ENCODE measurements at regions not wholly inside any gene's neighbourhood (a gene's known extent, or its start where the extent isn't known, plus 50 kb on each side); places are given as distances from the start of the nearest gene placed in this dataset.

DNA sequence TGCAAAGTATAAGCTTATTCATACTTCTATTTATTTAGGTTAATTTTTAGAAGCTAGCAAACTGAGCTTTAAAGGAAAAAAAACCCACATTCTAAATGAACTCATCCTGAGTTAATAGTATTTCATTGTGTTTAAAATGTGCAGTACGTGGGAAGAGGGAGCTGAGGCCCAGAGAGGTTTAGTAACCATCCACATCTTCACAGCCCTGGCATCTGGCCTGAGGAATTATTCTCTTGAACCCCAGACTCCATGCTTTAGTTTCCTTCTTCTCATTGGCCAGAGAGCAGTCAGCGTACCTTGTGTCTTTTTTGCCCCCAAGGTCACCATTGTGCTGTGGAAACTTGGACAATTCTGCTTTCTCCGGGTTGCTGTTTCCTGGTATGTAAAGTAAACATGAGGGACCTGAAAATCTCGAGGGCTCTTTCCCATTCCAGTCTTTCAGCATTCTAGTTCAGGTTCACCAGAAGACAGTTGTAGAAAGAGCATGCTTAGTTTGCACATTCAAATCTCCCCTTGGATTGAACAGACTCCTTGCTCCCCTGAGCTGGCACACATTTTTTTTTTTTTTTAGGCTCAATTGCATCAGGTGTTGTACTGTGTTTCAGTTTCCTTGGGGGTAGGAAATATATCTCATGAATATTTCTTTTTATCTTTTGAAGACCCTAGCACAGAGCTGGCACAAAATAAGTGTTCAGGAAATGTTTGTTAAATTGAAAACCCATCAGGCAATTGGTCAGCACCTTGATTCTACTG is 81.4 kb downstream of the MYCN start:
- no peak for DNase-seq

DNA sequence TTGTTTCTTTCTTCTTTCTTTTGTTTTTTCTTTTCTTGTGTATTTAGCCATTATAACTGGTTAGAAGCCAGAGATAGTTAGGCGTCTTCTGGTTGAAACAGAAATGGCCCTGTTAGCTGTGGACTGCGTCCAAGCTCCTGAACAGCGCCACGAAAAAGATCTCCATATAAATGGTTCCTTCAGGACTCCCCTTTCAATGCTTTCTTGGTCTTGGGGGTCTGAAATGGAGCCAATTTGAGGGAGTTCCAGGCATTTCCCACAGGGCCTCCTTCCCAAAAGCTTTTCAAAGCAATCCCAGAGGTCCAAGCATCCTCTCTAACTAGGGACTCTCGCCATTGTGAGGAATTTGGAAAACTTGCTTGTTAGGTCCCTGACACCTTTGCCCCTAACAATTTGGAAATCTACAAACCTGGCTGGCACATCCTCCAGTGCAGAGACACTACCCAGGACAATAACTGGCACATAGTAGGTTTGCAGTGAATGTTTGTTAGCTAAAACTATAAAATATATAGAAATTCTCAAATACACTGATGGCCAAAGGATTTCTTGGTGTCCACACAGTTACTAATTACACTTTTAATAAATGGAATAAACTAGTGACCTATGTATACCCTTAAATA is 80.1 kb downstream of the MYCN start:
- no peak for DNase-seq

DNA sequence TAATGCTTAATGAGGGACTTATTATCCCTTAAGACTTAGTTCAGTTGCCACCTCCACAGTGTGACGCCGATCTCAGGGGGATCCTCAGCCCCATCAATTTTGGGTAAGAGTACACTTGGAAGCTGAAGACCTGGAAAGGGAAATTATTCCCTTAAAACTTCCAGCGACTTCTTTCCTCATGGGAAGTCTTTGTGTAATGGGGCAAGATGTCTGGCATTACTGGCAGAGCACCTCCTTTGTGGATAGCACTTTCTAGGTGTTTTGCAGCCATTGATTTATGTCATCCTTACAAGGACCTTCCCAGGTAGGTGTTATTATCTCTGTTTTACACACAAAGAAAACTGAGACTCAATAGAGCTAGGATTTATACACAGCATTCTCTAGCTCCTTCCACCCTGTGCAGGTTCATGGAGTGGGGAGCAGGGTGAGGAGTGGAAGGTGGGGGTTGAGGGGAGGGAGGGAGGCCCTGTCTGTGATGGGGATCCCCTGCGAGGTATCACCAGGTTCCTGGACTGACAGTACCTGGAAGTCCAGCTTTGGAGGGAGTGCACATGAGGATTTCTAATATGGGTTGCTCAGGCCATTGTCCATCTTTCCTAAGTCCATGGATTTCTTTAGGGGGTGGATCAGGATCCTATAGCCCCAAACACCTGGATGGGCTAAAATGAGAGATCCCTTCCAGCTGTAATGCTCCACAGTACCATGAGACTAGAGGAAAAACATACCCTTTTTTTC is 79.4 kb downstream of the MYCN start:
- DNase-seq = no peak

DNA sequence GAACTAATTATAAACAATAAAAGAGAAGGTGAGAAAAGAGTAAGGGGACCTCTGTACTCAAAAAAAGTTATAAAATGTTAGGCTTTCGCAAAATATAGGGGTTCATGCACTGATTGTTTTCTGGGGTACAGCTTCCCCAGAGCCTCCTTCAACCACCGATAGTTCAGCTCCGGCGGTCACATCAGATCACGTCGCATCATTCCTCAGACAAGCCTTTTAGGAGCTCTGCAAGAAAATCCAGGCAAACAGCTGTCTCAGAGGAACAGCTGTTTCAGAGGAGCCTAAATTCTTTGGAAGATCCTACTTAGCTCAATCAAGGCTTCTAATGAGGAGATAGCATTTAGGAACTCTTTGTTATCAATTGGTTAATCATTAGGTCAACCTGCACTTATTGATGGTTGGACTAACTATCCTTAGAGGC is 78.7 kb downstream of the MYCN start:
- DNase-seq = no peak

DNA sequence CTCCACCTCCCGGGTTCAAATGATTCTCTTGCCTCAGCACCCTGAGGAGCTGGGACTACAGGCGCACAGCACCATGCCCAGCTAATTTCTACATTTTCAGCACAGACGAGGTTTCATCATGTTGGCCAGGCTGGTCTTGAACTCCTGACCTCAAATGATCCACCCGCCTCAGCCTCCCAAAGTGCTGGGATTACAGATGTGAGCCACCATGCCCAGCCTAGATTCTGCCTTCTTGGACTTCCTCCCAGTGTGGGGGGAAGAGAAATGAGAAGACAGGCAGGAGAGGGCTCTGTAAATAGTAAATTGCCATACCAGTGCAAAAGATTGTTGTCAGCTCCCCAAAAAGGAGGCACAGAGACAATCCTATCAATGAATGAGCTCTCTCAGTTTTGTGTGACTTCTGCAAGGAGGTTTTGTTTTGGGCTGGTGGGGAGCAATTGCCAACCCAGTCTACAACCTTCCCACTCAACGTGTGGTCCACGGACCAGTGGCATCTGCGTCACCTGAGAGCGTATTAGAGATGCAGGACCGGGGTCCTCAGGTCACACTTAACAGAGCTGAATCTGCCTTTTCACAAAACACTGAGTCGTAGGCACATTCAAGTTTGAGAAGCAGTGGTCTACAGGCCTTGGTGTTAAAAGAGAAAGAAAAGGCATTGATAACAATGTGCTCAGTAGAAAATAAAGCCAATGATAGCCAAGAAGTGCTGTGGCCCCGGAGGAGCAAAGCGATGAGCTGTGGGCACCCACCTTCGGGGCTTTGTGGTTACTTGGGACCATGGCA is 78.1 kb downstream of the MYCN start:
- DNase-seq = no peak

DNA sequence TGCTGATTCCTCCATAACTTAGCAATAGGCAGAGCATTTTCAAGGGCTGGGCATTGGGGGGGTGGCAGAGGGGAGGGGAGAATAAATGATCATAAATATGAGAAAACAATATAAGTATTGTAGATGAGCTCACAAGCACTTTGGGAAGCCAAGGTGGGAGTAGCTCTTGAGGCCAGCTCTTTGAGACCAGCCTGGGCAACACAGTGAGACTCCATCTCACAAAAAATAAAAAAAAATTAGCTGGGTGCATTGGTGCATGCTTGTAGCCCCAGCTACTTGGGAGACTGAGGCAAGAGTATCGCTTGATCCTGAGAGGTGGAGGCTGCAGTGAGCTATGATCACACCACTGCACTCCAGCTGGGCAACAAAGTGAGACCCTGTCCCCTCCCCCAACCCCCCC is 75.9 kb downstream of the MYCN start:
- DNase-seq = no peak

DNA sequence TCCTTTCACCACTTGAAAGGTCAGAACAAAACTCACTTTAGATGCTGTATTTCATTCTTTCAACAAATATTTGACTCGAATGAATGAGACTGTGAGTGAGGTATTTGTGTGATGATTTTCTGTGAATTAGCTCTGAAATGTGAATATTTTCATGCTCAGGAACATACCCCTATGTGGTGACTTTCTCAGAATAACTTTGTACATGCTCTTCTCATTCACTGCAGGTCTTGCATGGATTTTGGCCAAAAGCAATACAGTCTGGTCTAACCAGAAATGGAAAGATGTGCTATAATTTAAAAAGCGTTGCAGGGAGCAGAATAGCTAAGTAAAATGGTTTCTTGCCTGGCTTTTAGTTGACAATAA is 75.5 kb downstream of the MYCN start:
- DNase-seq = no peak

DNA sequence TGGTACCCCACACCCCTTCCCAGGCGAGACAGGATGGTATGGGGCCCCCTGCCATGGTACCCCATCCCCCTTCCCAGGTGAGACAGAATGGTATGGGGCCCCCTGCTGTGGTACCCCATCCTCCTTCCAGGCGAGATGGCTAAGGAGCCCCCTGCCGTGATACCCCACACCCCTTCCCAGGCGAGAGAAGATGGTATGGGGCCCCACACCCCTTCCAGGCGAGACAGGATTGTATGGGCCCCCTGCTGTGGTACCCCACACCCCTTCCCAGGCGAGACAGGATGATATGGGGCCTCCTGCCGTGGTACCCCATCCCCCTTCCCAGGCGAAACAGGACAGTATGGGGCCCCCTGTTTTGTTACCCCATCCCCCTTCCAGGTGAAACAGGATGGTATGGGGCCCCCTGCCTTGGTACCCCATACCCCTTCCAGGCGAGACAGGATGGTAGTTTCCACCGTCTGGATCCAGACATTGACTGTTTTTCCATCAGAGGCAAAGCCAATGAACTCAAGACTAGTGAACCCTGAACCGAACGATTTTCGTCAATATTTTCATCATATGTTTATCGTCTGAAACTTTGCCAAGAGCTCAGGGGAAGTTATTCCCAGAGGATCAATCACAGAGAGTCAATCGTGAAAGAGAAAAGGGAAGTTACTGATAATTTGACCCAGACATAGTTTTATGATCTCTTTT is 75.0 kb downstream of the MYCN start:
- no peak for DNase-seq

DNA sequence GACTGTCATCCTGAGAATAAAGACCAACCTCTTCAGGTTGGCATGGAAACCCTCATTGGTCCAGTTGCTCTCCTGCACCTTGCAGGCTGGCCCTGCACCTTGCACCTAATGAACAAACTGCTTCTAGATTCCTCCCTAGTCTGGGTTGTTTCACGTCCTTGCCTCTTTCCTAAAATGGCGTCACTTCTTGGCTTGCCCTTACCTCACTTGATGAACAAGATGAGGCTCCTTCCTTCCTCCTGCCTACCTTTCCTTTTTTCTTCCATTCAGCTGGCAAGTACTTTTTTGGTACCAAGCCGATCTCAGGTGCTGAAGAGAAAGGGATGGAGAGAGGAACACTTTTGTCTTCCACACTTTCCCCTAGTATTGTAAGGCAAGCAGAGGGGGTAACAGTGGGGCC is 74.5 kb downstream of the MYCN start:
- DNase-seq = no peak

DNA sequence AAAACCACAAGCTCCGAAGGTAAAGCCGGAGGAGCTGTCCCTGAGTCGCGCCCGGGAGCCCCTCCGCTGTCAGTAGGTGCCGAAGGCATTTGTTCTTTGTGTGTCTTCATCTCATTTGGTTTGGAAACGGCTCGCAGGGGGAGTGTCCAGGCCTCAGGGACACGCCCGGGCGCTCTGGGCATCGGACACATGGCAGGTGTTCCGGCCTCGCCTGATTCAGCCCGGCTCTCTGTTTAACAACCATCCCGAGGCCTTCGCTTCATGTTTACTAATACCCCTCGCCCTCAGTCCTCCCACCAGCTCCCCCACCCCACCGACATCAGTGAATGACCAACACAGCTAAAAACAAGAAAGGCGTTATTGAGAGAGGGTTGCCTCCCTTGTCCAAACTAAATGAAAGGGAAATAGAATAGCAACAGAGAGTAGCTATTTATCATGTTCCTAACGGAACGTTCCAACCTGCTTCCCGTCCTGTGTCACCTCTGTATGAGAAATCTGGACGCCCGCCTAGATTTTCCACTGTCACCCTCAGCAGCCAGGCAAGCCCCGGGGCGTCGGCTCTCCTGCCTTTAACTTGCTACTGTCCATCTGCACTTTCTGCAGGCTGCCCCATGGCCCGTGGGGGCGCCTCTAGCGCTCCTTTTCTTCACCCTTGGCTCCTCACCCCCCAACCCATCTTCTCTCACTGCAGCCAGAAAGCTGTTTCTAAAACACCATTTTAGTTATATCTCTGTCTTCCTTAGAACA is 73.9 kb downstream of the MYCN start:
- no peak for DNase-seq

DNA sequence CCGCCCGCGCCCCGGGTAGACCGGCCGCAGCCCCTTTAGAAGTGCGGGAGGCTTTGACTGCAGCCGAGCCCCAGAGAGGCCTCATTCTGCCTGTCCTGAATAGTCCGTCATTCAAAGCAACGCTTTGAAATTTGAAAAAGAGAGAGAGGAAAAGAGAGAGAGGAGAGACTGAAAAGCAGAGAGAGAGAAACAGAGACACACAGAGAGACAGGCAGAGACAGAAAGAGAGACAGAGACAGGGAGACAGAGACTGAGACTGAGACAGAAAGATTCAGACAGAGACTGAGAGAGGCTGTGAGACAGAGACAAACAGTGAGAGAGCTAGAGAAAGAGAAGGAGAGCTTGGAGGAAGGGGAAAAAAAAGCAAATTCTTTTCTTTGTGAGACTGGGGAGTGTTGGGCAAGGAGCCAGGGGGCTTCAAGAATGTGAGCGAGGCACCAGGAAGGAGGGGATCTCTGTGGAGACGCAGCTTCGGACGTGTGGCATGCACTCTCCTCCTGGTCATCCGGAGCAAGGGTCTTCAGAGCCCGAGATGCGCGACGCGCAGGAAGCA is 73.1 kb downstream of the MYCN start:
- DNase-seq = no peak

DNA sequence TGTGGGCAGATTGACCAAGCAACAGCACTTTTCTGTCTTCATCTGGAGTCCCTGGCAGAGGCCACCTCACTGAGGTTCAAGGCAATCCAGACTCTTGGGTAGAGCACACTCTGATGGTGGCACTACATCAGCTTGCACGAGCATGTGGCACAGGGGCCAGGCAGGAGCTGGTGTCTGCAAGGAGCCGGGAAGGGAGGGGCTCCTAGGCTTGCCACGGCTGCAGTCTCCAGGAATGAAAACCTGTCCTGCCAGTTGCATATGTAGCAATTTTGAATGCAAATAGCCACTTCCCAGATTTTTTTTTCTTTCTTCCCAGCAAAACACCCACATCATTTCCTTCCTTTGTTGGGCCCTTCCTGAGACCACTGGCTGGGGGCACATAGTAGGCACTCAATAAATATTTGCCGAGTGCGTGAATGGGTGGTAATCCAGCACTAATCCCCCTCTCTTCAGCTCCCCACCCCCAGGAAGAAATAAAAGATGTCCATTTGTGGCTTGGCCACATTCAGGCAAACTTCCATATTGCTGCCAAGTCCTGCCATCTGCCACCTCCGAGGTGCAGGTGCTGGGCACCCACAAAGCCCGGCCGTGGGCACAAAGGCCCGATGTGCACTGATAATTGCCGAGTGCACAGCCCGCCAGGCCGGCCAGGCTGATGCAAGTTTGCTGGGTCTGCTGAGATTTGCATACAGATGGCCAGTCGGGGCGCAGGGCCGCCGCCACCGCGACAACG is 72.4 kb downstream of the MYCN start:
- peak; percentile 40 for DNase-seq

DNA sequence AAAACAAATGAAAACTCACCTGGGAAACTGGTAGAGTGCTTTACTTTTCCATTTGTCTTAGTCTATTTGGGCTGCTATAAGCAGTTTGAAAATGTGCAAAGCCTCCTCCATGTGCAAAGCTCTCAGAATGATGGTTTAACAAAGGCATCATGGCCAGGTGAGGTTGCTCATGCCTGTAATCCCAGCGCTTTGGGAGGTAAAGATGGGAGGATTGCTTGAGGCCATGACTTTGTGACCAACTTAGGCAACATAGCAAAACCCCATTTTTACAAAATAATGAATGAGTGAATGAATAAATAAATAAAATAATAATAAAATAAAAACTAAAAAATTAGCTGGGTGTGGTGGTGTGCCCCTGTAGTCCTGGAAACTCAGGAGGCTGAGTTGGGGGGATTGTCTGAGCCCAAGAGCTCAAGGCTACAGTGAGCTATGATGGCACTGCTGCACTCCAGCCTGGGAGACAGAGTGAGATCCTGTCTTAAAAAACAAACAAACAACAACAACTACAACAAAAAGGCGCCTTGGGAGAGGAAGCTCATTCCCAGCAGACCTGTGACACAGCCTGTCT is 71.8 kb downstream of the MYCN start:
- DNase-seq = no peak

DNA sequence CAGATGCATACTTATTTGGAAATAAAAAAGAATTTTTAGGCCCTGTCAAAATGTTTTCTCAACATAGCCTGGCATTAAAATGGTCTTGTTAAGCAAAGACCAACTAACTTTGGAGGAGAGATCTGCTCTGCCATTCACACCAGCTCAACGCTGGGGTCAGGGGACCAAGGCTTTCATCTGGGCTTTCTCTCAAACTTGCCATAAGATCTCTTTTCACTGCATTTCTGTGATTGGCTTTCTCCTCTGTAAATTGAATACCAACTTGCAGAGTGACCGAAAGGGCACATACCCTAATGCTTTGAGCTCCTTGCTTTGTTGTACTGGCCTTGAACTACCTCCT is 71.2 kb downstream of the MYCN start:
- no peak for DNase-seq

DNA sequence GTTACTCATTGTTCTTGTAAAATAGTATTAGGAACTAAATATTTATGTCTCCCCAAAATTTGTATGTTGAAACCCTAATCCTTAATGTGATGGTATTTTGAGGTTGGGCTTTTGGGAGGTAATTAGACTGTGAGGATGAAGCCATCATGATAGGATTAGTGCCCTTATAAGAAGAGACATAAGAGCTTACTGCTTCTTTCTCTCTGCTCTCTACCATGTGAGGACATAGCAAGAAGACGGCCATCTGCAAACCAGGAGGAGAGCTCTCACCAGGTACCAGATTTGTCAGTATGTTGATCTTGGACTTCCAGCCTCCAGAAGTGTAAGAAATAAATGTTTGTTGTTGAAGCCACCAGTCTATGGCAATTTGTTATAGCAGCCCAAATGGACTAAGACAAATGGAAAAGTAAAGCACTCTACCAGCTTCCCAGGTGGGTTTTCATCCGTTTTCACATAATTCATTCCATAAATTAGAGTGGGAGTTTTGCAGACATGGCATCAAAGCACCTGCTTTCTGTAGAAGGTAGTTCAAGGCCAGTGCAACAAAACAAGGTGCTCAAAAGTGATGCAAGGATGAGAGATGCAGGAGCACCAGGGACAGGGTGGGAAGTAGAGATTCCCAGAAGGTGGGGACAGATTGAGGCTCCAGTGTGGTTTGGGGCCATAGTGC is 70.7 kb downstream of the MYCN start:
- DNase-seq = no peak

DNA sequence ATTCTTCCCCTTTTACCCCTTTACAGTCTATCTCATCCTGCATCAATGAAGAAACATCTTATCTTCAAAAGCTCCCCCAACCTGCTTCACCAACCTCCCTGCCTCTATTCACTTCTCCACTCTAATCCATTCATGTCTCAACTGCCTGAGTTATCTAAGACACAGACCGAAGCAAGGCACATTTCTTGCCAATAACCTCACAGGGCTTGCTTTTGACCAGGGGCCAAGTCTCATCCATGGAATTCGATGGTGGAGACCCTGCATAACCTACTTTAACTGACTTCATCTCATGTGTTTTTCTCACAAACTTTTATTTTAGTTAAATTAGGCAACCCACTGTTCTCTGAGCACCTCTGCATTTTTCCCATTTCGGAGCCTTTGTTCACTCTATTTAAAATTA is 69.7 kb downstream of the MYCN start:
- no peak for DNase-seq

DNA sequence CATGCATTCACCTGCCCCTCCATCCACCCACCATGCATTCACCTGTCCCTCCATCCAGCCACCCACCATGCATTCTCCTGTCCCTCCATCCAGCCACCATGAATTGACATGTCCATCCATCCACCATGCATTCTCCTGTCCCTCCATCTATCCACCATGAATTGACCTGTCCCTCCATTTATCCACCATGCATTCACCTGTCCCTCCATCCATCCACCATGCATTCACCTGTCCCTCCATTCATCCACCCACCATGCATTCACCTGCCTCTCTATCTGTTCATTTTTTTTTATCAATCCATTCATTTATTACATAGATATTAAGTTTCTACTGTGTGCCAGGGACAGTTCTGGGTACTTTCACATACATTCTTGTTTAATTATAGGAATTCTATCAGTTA is 69.2 kb downstream of the MYCN start:
- DNase-seq = no peak

DNA sequence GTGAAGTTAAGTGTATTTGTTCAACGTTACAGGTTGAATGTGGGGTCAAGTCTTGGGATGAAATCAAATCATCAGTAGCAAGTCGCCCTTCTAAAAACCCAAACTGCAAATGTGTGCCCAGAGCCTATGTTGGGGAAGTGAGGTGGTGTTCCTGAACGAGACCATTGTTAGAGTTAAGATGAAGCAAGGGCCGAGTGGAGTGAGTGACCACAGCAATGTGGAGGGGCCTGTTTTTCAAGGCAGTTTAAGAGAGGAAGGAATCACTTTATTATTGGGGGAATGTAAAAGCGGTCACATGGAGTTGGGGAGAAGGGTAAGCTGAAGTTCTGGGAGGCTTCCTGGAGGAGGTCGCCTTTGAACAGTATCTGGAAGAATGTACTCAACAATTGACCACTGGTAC is 68.5 kb downstream of the MYCN start:
- DNase-seq = no peak

DNA sequence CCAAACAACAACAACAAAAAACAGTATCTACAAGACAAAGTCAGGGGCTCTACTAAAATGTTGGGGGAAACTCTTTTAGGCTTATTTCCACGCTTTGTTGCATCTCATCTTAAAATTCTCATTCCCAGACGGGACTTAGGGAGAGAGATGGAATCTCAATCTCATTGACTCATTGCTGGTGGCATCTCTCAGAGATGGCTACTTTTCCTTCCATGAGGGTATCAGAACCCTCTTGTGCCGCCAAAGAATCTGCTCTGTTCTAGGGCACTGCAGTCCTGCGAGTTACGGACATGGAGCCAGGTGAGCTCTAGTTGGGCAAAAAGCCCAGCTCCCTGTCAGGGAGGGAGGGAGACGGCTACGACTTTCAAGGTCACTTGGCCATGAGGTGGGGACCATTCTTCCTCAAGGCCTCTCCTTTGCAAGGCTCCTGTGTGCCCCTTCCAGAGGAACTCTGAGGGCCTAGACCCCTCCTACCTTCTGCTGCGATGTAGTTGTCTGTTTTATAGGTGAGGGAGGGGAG is 68.0 kb downstream of the MYCN start:
- DNase-seq = no peak
